Tibial nerve (tissue), 4 donors: ENCODE measurements at regions not wholly inside any gene's neighbourhood (a gene's known extent, or its start where the extent isn't known, plus 50 kb on each side); places are given as distances from the start of the nearest gene placed in this dataset.

Source experiments
- DNase-seq, 2 donors: peaks; one replicate each; pipeline ENCODE4 v3.0.0-alpha.2; 2019; ENCODE audit warnings: low spot score in 2 of 2
- H3K27ac ChIP-seq, 4 donors: fragments of 200-600 bp; sonication (generic) in 3 of 4; one replicate each; pipeline ENCODE4 v1.5.1; 2017 to 2019; ENCODE audit warnings: mild to moderate bottlenecking in 1 of 4
- H3K27me3 ChIP-seq, 2 donors: fragments of 200-600 bp; sonication (generic) in 1 of 2; one replicate each; pipeline versions ENCODE4 v1.5.1 to v1.6.0; 2017 to 2019
- H3K36me3 ChIP-seq, 3 donors: fragments of 200-600 bp; sonication (generic); one replicate each; pipeline ENCODE4 v1.5.1; 2018 to 2019
- H3K4me1 ChIP-seq, 4 donors: fragments of 200-600 bp; sonication (generic) in 3 of 4; one replicate each; pipeline ENCODE4 v1.5.1; 2017 to 2019
- H3K4me3 ChIP-seq, 4 donors: fragments of 200-600 bp; sonication (generic) in 3 of 4; one replicate each; pipeline ENCODE4 v1.5.1; 2017 to 2019; ENCODE audit warnings: mild to moderate bottlenecking in 1 of 4, moderate library complexity in 1 of 4
- H3K9me3 ChIP-seq, 4 donors: fragments of 200-600 bp; sonication (generic) in 3 of 4; one replicate each; pipeline ENCODE4 v1.5.1; 2017 to 2019
- CTCF ChIP-seq, 5 experiments: fragments of 200-600 bp in 3 of 5; fragments of 450-650 bp in 2 of 5; sonication (generic) in 3 of 5; IDR thresholded peaks; one replicate each; pipeline ENCODE4 v1.5.1; 2016 to 2019; ENCODE audit warnings: antibody characterized with exemption in 5 of 5, mild to moderate bottlenecking in 3 of 5, moderate library complexity in 2 of 5
- EP300 ChIP-seq, 2 donors: sonication (generic); formaldehyde crosslinking; IDR thresholded peaks; one replicate each; pipeline ENCODE4 v1.6.1; 2017; ENCODE audit warnings: antibody characterized with exemption in 2 of 2, mild to moderate bottlenecking in 1 of 2
- POLR2A ChIP-seq, 2 donors: fragments of 450-650 bp; IDR thresholded peaks; one replicate each; pipeline ENCODE4 v1.6.1; 2017; ENCODE audit warnings: antibody characterized with exemption in 2 of 2, mild to moderate bottlenecking in 2 of 2, moderate library complexity in 2 of 2
- WGBS, 2 donors: methylation state at CpG; one replicate each; pipeline ENCODE4 v1.1.5; 2018; 5-methylcytosine and 5-hydroxymethylcytosine counted together

DNA sequence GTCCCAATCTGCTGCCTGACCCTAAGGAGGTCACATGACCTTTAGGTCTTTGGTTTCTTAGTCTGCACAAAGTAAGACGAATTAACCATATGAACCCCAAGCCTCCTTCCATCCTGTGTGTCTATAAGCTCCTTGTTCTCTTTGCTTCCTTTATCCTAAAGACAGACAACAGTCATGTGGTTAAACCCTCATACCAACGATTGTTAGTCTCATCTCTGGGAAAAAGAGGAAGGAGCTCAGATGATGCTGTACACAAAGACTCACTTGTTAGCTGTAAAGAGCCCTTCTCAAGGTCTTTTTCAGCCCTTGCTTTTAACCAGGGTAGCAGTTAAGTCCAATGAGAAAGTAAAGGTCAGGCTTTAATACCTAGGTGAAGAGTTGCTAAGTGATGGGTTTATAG, 443.7 kb downstream of the TNS1 start:
- 37 to 46% methylated on average over 2 of the region's 2 CpGs for WGBS, 2 donors
- no peak overlapping the region for H3K4me3 ChIP-seq
- TF ChIP-seq EP300 (IDR thresholded peaks at IDR 0.05) (no peak), POLR2A (IDR thresholded peaks at IDR 0.05) (no peak), CTCF (IDR thresholded peaks at IDR 0.05) (no peak)

GRCh38 chr2:217555081-217555876, 447.5 kb downstream of the TNS1 start:
- TF ChIP-seq EP300 (IDR thresholded peaks at IDR 0.05), result no peak
- TF ChIP-seq POLR2A (IDR thresholded peaks at IDR 0.05), result no peak
- no peak for TF ChIP-seq CTCF (IDR thresholded peaks at IDR 0.05)
- Histone ChIP-seq H3K27me3 (no peaks in the 10 kb centered on the region), H3K4me1 (peaks cover 0 to 15% (median 0%) of the 10 kb centered on the region in 4 donors), H3K9me3 (no peaks in the 10 kb centered on the region), H3K27ac (no peak overlapping the region), H3K4me3 (no peak overlapping the region), H3K36me3 (no peaks in the 10 kb centered on the region)
- no peak for DNase-seq
- WGBS, 2 donors, result 44 to 46% methylated on average over 7 of the region's 7 CpGs

More for the DNA sequence above, 443.7 kb downstream of the TNS1 start:
- Histone ChIP-seq H3K27ac (no peak overlapping the region), H3K9me3 (peaks cover 0 to 11% (median 0%) of the 10 kb centered on the region in 4 donors), H3K27me3 (no peaks in the 10 kb centered on the region), H3K36me3 (peaks cover 0 to 14% (median 0%) of the 10 kb centered on the region in 3 donors), H3K4me1 (peaks cover 0 to 2% (median 0%) of the 10 kb centered on the region in 4 donors)
- no peak for DNase-seq

GRCh38 chr2:217553679-217554078, 449.1 kb downstream of the TNS1 start:
- TF ChIP-seq EP300 (IDR thresholded peaks at IDR 0.05) (no peak), POLR2A (IDR thresholded peaks at IDR 0.05) (no peak), CTCF (IDR thresholded peaks at IDR 0.05) (no peak)
- WGBS, 2 donors, result 49 to 88% methylated on average over 2 of the region's 2 CpGs
- Histone ChIP-seq H3K27ac (no peak overlapping the region), H3K4me1 (peaks cover 0 to 15% (median 0%) of the 10 kb centered on the region in 4 donors), H3K27me3 (no peaks in the 10 kb centered on the region), H3K9me3 (no peaks in the 10 kb centered on the region), H3K36me3 (no peaks in the 10 kb centered on the region), H3K4me3 (no peak overlapping the region)
- DNase-seq, result no peak

DNA sequence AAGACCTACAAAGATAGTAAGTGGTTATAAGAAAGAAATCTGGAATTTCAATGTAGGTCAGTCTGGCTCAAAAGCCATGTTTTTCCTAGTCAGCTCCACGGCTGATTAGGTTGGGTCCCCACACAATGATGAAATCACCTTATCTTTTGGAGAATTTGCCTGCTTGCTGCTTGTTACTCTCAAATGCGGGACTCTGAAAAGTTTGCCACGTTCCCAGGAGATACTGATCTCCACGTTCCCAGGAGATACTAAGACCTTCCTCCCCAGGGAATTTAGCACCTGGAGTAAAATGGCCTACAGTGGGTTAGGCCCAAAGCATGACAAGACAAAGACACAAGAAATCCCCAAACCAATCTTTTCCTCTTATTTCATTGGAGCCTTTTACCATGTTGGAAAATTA, 449.6 kb downstream of the TNS1 start:
- Histone ChIP-seq H3K27me3 (no peaks in the 10 kb centered on the region), H3K4me3 (no peak overlapping the region), H3K4me1 (peaks cover 0 to 15% (median 0%) of the 10 kb centered on the region in 4 donors), H3K27ac (no peak overlapping the region), H3K36me3 (no peaks in the 10 kb centered on the region), H3K9me3 (no peaks in the 10 kb centered on the region)
- TF ChIP-seq POLR2A (IDR thresholded peaks at IDR 0.05) (no peak), CTCF (IDR thresholded peaks at IDR 0.05) (no peak), EP300 (IDR thresholded peaks at IDR 0.05) (no peak)
- WGBS, 2 donors, result 70 to 97% methylated on average over 4 of the region's 4 CpGs
- no peak for DNase-seq

DNA sequence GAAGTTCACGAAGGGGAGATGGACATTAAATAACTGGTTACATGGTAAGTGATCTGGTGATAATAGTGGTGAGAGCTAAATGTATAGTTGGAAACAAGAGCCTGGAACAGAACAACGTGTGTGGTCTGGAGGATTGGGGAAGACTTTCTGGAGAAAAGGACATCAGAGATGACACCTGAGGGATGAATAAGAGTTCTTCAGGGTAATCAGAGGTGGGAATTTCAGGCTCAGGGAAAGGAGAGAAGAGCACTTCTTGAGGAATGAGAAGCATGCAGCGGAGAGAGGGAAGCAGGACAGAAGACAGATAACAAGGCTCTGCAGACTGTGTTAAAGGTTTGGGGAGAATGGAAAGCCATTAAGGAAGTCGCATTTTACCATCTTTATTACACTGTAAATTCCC, 450.7 kb downstream of the TNS1 start:
- H3K27ac ChIP-seq, result no peak overlapping the region
- no peak for TF ChIP-seq EP300 (IDR thresholded peaks at IDR 0.05)
- TF ChIP-seq POLR2A (IDR thresholded peaks at IDR 0.05), result no peak
- TF ChIP-seq CTCF (IDR thresholded peaks at IDR 0.05), result no peak

More for the DNA sequence above, 450.7 kb downstream of the TNS1 start:
- DNase-seq, result no peak
- H3K4me1 ChIP-seq, result peaks cover 0 to 15% (median 0%) of the 10 kb centered on the region in 4 donors
- no peaks in the 10 kb centered on the region for H3K27me3 ChIP-seq
- no peaks in the 10 kb centered on the region for H3K36me3 ChIP-seq
- H3K4me3 ChIP-seq, result no peak overlapping the region
- H3K9me3 ChIP-seq, result no peaks in the 10 kb centered on the region
- 86 to 92% methylated on average over 4 of the region's 4 CpGs for WGBS, 2 donors
